NOMO-1 treated with DMSO at 0.1 percent for 48 hours (cell line): ENCODE measurements at regions not wholly inside any gene's neighbourhood (a gene's known extent, or its start where the extent isn't known, plus 50 kb on each side); places are given as distances from the start of the nearest gene placed in this dataset.

Experiments
- DNase-seq: peaks from one replicate; lab custom pipeline; 2025; ENCODE audit not compliant: unreplicated experiment; lab: John Stamatoyannopoulos, UW

GRCh38 chr4:57633212-57633859 is 523.2 kb upstream of the IGFBP7 start:
- no peak for DNase-seq

- no peak for DNase-seq
Observed at GRCh38 chr4:57632564-57632963, 522.4 kb upstream of the IGFBP7 start.

- no peak for DNase-seq
Observed at GRCh38 chr4:57631147-57631546, 521.0 kb upstream of the IGFBP7 start.

GRCh38 chr4:57628004-57628403 is 517.8 kb upstream of the IGFBP7 start:
- DNase-seq = no peak

- DNase-seq = no peak
Observed at GRCh38 chr4:57614257-57614932, 504.2 kb upstream of the IGFBP7 start.

GRCh38 chr4:57612279-57612678 is 502.1 kb upstream of the IGFBP7 start:
- no peak for DNase-seq

- no peak for DNase-seq
Observed at GRCh38 chr4:57607566-57608180, 497.5 kb upstream of the IGFBP7 start.

- no peak for DNase-seq
Observed at GRCh38 chr4:57605376-57605775, 495.2 kb upstream of the IGFBP7 start.

GRCh38 chr4:57602141-57602540 is 492.0 kb upstream of the IGFBP7 start:
- no peak for DNase-seq

- no peak for DNase-seq
Observed at GRCh38 chr4:57591073-57591472, 480.9 kb upstream of the IGFBP7 start.

GRCh38 chr4:57588557-57588956 is 478.4 kb upstream of the IGFBP7 start:
- no peak for DNase-seq

- no peak for DNase-seq
Observed at GRCh38 chr4:57580710-57581599, 470.8 kb upstream of the IGFBP7 start.

- no peak for DNase-seq
Observed at GRCh38 chr4:57575426-57575825, 465.2 kb upstream of the IGFBP7 start.

GRCh38 chr4:57554556-57555092 is 444.4 kb upstream of the IGFBP7 start:
- DNase-seq = no peak

- no peak for DNase-seq
Observed at GRCh38 chr4:57553728-57554127, 443.5 kb upstream of the IGFBP7 start.

- DNase-seq = no peak
Observed at GRCh38 chr4:57550198-57550597, 440.0 kb upstream of the IGFBP7 start.

GRCh38 chr4:57548856-57549255 is 438.7 kb upstream of the IGFBP7 start:
- DNase-seq = no peak

- no peak for DNase-seq
Observed at GRCh38 chr4:57544811-57545654, 434.8 kb upstream of the IGFBP7 start.

- DNase-seq = no peak
Observed at GRCh38 chr4:57504797-57505530, 394.8 kb upstream of the IGFBP7 start.

- no peak for DNase-seq
Observed at GRCh38 chr4:57504139-57504538, 394.0 kb upstream of the IGFBP7 start.
